ENCODE measurements at regions not wholly inside any gene's neighbourhood (a gene's known extent, or its start where the extent isn't known, plus 50 kb on each side); places are given as distances from the start of the nearest gene placed in this dataset.

DNA sequence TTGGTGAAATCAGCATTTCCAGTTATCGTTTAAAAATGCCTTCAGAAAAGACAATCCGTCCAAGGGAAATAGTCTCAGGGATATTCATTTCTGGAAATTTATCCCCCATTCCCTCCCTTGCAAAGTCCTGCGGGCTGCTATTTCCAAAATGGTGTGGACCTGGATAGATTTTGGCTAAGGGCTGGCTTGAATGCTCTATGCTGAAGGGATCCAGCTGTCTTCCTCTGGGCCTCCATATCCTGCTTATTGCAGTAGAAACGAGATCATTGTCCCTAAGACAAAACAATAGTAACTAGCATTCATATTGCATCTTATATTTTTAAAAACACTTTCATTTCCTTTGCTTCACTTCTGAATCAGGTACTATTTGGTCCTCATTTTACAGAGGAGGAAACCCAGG lies 129.9 kb downstream of the ANKRD60 start:
- peaks cover 4% of the 10 kb centered on the region; the same call in 1 of the 2 replicates for H3K27me3 ChIP-seq (ENCODE audit: low read depth)
- in situ Hi-C loops (cut with MboI; ENCODE audit: low sequenced_read_pairs): no loop called here
- no peak overlapping the region for H3K4me3 ChIP-seq

DNA sequence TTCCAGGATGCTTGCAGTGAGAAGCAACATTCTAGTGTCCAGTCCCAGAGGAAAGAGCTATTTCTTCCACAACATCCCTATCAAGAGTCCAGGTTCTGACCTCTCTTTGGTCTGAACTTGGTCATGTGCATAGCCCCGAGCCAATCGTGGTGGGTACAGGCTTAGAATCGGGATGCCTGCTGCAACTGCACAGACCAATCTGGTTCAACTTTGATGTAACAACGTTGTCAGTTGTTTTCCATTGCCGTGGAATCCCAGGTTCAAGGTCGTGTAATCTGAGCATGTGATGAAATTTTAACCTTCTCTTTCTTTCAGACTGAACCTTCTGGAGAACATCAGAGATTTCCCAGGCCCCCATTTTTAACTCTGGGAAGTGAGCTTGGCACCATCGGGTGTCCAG lies 130.5 kb downstream of the ANKRD60 start:
- Histone ChIP-seq H3K36me3 (replicated peaks) (no peaks in the 10 kb centered on the region), H3K4me3 (no peak overlapping the region), H3K9me3 (no peaks in the 10 kb centered on the region), H3K4me1 (no peaks in the 10 kb centered on the region), H3K27me3 (ENCODE audit: low read depth) (peaks cover 4% of the 10 kb centered on the region; the same call in 1 of the 2 replicates)
- no peak for DNase-seq (ENCODE audit: low spot score in 2 of 2)
- in situ Hi-C loops (cut with MboI; ENCODE audit: low sequenced_read_pairs): no loop called here

More for the DNA sequence above, 129.9 kb downstream of the ANKRD60 start:
- Histone ChIP-seq H3K9me3 (no peaks in the 10 kb centered on the region), H3K4me1 (no peaks in the 10 kb centered on the region), H3K36me3 (replicated peaks) (no peaks in the 10 kb centered on the region)
- no peak for DNase-seq (ENCODE audit: low spot score in 2 of 2)

- no peaks in the 10 kb centered on the region; the same call in 1 of the 2 replicates for H3K27me3 ChIP-seq (ENCODE audit: low read depth)
- H3K4me3 ChIP-seq: no peak overlapping the region
- H3K4me1 ChIP-seq: no peaks in the 10 kb centered on the region
- in situ Hi-C loops (cut with MboI; ENCODE audit: low sequenced_read_pairs): no loop called here
- H3K36me3 ChIP-seq (replicated peaks): no peaks in the 10 kb centered on the region
- DNase-seq (ENCODE audit: low spot score in 2 of 2): no peak
- H3K9me3 ChIP-seq: no peaks in the 10 kb centered on the region
Measured at GRCh38 chr20:58097429-58097828, 131.0 kb downstream of the ANKRD60 start.

DNA sequence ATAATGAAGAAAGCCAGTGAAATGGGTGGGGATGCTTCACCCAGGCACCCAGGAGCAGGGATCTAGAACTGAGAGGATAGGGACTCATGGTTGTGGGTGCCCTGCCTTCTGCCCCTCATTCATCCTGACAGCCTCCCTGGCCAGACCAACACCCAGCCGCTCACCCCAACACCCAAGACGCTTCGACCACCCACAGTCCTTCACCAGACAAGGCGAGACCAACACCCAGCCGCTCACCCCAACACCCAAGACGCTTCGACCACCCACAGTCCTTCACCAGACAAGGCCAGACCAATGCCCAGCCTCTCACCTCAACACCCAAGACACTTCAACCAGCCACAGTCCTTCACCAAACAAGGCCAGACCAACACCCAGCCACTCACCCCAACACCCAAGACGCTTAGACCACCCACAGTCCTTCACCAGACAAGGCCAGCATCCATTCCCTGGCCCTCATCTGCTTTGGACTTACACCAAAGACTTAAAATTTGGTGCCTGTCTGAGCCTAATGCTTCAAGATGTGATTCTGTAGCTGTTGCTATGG lies 131.5 kb downstream of the ANKRD60 start:
- no peaks in the 10 kb centered on the region for H3K36me3 ChIP-seq (replicated peaks)
- H3K27me3 ChIP-seq (ENCODE audit: low read depth): no peaks in the 10 kb centered on the region; the same call in 1 of the 2 replicates
- no peaks in the 10 kb centered on the region for H3K9me3 ChIP-seq
- H3K4me1 ChIP-seq: no peaks in the 10 kb centered on the region
- no peak overlapping the region for H3K4me3 ChIP-seq
- in situ Hi-C loops (cut with MboI; ENCODE audit: low sequenced_read_pairs): no loop called here
- no peak for DNase-seq (ENCODE audit: low spot score in 2 of 2)

GRCh38 chr20:58094698-58095097 lies 133.8 kb downstream of the ANKRD60 start:
- Histone ChIP-seq H3K9me3 (no peaks in the 10 kb centered on the region), H3K4me3 (no peak overlapping the region), H3K27me3 (ENCODE audit: low read depth) (no peaks in the 10 kb centered on the region; the same call in 1 of the 2 replicates), H3K4me1 (no peaks in the 10 kb centered on the region), H3K36me3 (replicated peaks) (no peaks in the 10 kb centered on the region)
- DNase-seq (ENCODE audit: low spot score in 2 of 2): no peak
- in situ Hi-C loops (cut with MboI; ENCODE audit: low sequenced_read_pairs): no loop called here

DNA sequence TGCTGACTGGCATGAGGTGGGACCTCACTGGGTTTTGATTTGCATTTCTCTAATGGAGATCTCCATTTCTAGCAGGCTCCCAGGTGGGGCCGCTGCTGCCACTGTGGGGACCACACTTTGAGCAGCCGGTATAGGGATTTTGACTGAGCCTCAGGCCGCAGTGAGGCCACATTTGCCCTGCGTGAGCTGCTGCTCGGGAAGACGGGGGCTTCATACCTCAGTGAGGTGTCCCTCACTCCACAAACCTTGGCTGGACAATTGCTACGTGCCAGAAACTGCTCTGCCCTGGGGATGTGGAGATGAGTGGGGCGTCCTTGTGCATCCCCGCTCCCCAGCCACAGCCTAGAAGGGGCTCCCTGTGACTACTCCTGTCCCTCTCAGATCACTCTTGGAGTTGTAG lies 134.3 kb downstream of the ANKRD60 start:
- in situ Hi-C loops (cut with MboI; ENCODE audit: low sequenced_read_pairs): no loop called here
- no peak for DNase-seq (ENCODE audit: low spot score in 2 of 2)

DNA sequence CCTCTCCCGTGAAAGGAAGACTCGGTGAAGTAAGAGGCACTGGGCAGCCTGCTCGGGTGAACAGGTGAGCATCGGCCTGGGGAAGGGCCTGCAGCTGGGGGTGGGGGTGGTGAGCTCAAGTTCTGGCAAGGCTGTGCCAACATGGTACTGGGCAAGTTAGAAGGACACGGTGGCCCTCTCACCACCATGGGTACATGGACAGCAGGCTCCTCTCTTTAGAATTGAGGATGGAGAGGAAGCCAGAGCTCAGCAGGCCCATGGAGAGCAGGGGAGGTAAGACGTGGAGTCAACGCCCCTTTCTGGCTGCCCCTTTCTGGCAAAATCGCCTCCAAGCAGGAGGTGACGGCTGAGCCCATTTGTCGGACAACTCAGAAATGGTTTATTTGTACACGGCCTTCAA lies 135.6 kb downstream of the ANKRD60 start:
- Histone ChIP-seq H3K9me3 (no peaks in the 10 kb centered on the region), H3K27me3 (ENCODE audit: low read depth) (no peaks in the 10 kb centered on the region), H3K4me1 (no peaks in the 10 kb centered on the region), H3K4me3 (no peak overlapping the region), H3K36me3 (replicated peaks) (no peaks in the 10 kb centered on the region)
- no peak for DNase-seq (ENCODE audit: low spot score in 2 of 2)
- in situ Hi-C loops (cut with MboI; ENCODE audit: low sequenced_read_pairs): no loop called here

More for the DNA sequence above, 134.3 kb downstream of the ANKRD60 start:
- H3K9me3 ChIP-seq: no peaks in the 10 kb centered on the region
- H3K36me3 ChIP-seq (replicated peaks): no peaks in the 10 kb centered on the region
- no peaks in the 10 kb centered on the region for H3K4me1 ChIP-seq
- no peak overlapping the region for H3K4me3 ChIP-seq
- H3K27me3 ChIP-seq (ENCODE audit: low read depth): no peaks in the 10 kb centered on the region; the same call in 1 of the 2 replicates

DNA sequence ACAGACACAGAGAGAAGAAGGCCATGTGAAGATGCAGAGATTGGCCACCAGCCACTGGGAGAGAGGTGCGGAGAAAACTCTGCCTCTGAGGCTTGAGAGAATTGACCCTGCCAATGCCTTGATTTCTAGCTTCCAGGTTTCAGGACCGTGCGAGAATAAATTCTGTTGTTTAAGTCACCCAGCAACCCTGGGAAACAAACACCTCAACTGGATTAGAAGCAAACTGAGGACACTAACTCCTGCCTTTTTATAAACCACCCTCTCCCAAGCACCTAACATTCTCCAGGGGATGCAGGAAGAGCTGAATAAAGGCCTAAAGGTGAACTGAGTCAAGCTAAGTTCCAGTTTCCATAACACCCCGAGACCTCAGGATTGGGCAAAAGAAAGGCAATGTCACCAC lies 136.1 kb downstream of the ANKRD60 start:
- no peaks in the 10 kb centered on the region for H3K9me3 ChIP-seq

GRCh38 chr20:58091810-58092209 lies 136.6 kb downstream of the ANKRD60 start:
- no peaks in the 10 kb centered on the region for H3K4me1 ChIP-seq
- no peaks in the 10 kb centered on the region for H3K27me3 ChIP-seq (ENCODE audit: low read depth)
- DNase-seq (ENCODE audit: low spot score in 2 of 2): no peak
- no peaks in the 10 kb centered on the region for H3K9me3 ChIP-seq
- H3K4me3 ChIP-seq: no peak overlapping the region
- H3K36me3 ChIP-seq (replicated peaks): no peaks in the 10 kb centered on the region
- in situ Hi-C loops (cut with MboI; ENCODE audit: low sequenced_read_pairs): no loop called here

More for the DNA sequence above, 136.1 kb downstream of the ANKRD60 start:
- in situ Hi-C loops (cut with MboI; ENCODE audit: low sequenced_read_pairs): no loop called here
- no peak for DNase-seq (ENCODE audit: low spot score in 2 of 2)
- Histone ChIP-seq H3K4me3 (no peak overlapping the region), H3K4me1 (no peaks in the 10 kb centered on the region), H3K27me3 (ENCODE audit: low read depth) (no peaks in the 10 kb centered on the region), H3K36me3 (replicated peaks) (no peaks in the 10 kb centered on the region)

GRCh38 chr20:58090161-58090560 lies 138.3 kb downstream of the ANKRD60 start:
- in situ Hi-C loops (cut with MboI; ENCODE audit: low sequenced_read_pairs): no loop called here
- Histone ChIP-seq H3K4me3 (no peak overlapping the region), H3K4me1 (no peaks in the 10 kb centered on the region), H3K27me3 (ENCODE audit: low read depth) (no peaks in the 10 kb centered on the region), H3K9me3 (no peaks in the 10 kb centered on the region), H3K36me3 (replicated peaks) (no peaks in the 10 kb centered on the region)
- no peak for DNase-seq (ENCODE audit: low spot score in 2 of 2)

DNA sequence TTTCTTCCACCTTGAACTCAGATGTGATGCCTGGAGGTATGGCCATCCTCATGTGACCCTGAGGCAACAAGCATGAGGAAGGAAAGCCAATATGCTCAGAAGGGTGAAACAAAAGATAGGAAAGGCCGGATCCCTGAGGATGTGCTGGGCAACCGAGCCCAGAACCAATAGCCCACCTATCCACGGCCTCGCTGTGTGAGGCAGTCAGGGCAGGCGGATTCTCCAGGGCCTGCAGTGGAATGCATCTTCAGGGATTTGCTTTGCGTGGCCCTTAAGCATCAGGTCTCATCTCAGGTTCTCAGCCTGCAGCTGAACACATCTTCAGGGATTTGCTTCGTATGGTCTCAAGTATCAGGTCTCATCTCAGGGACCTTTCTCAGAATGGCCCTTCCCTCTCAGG lies 139.8 kb downstream of the ANKRD60 start:
- no peaks in the 10 kb centered on the region for H3K4me1 ChIP-seq
- no peaks in the 10 kb centered on the region for H3K27me3 ChIP-seq (ENCODE audit: low read depth)
- DNase-seq (ENCODE audit: low spot score in 2 of 2): no peak
- no peaks in the 10 kb centered on the region for H3K9me3 ChIP-seq
- H3K4me3 ChIP-seq: no peak overlapping the region
- no peaks in the 10 kb centered on the region for H3K36me3 ChIP-seq (replicated peaks)
- in situ Hi-C loops (cut with MboI; ENCODE audit: low sequenced_read_pairs): no loop called here

DNA sequence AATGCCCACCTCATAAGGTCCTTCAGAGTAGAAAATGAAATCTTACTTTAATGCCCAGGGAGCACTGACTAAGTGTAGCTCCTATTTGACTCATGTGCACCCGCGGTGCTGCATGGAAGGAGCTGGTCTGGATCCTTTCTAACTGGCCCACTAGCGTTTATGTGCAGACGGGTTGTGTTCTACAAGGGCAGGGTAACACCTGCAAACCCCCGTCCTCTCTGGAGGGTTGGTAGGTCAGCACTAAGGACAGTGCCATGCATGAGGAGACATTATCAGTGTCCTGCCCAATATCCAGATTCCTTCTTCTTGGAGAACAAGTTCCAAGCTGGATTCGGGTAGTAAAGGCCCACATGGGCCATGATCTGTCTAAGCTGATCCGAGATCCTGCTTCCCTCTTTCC lies 140.3 kb downstream of the ANKRD60 start:
- DNase-seq (ENCODE audit: low spot score in 2 of 2): no peak
- in situ Hi-C loops (cut with MboI; ENCODE audit: low sequenced_read_pairs): no loop called here
- Histone ChIP-seq H3K9me3 (no peaks in the 10 kb centered on the region), H3K4me3 (no peak overlapping the region), H3K27me3 (ENCODE audit: low read depth) (no peaks in the 10 kb centered on the region), H3K36me3 (replicated peaks) (no peaks in the 10 kb centered on the region), H3K4me1 (no peaks in the 10 kb centered on the region)

DNA sequence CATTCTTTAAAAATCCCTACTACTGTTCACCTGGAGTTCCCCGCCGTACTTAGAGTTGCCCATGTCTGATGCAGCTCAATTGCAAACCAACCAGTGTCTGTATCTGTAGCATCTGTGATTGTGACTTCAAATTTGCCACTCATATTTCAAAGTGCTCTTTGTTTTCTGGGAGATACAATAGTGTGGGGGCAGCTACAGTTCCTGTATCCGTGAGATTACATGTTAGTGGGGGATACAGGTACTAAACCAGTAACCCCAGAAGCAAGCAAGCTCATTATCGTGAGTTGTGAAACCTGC lies 140.9 kb downstream of the ANKRD60 start:
- Histone ChIP-seq H3K36me3 (replicated peaks) (no peaks in the 10 kb centered on the region), H3K27me3 (ENCODE audit: low read depth) (no peaks in the 10 kb centered on the region), H3K9me3 (no peaks in the 10 kb centered on the region), H3K4me3 (no peak overlapping the region), H3K4me1 (no peaks in the 10 kb centered on the region)
- DNase-seq (ENCODE audit: low spot score in 2 of 2): no peak
- in situ Hi-C loops (cut with MboI; ENCODE audit: low sequenced_read_pairs): no loop called here

GRCh38 chr20:58086763-58087561 lies 141.5 kb downstream of the ANKRD60 start:
- Histone ChIP-seq H3K36me3 (replicated peaks) (no peaks in the 10 kb centered on the region), H3K27me3 (ENCODE audit: low read depth) (no peaks in the 10 kb centered on the region), H3K4me3 (no peak overlapping the region), H3K9me3 (no peaks in the 10 kb centered on the region), H3K4me1 (no peaks in the 10 kb centered on the region)
- DNase-seq (ENCODE audit: low spot score in 2 of 2): peak; percentile 22 to 60
- in situ Hi-C loops (cut with MboI; ENCODE audit: low sequenced_read_pairs): no loop called here
